Heart left ventricle (tissue), 13 donors: ENCODE measurements at regions not wholly inside any gene's neighbourhood (a gene's known extent, or its start where the extent isn't known, plus 50 kb on each side); places are given as distances from the start of the nearest gene placed in this dataset.

Experiments used
- POLR2A ChIP-seq, 2 donors: fragments of 450-650 bp; IDR thresholded peaks; one replicate each; pipeline ENCODE4 v1.6.1; 2017; ENCODE audit warnings: antibody characterized with exemption in 2 of 2, mild to moderate bottlenecking in 2 of 2, moderate library complexity in 2 of 2
- TF ChIP-seq, protein P1 (sequence below), 12 donors: fragments of 200-600 bp; sonication (generic) in 4 of 12; IDR thresholded peaks; one replicate each; pipeline versions ENCODE4 v1.5.0 to v1.8.0; 2018 to 2022; ENCODE audit warnings: antibody characterized with exemption in 12 of 12, mild to moderate bottlenecking in 5 of 12
- donor health status: ischemic (EF 13 %, LVEDD 7.1; RV severe dilation, severe dysfunction).
- donor health status: DM: no; HTN: yes; CAD: no.
- donor health status: DM: no; HTN: no; CAD: no.
- donor health status: ischemic (EF 25% LVEDD 6.9; RV normal size, moderate dysfunction).
- donor health status: ischemic (EF 25% LVEDD 5.7; RV mildly dilated, moderate dysfunction).
- donor health status: ischemic (EF 35%, LVEDD 5.7; RV mildly dilated, moderate dysfunction).
- donor health status: nonischemic (EF 11% LVEDD 7.7; RV severe dilation, severe dysfunction).
- donor health status: DM: yes; HTN: yes; CAD: no.
- donor health status: PGD.
- donor health status: ischemic (EF 29% LVEDD 5.4; RV normal size, mild dysfunction).
- donor health status: nonischemic (EF 23%, LVEDD 6.1; RV moderate dilation, normal function).

- no peak for TF ChIP-seq POLR2A (IDR thresholded peaks at IDR 0.05)
- TF ChIP-seq, protein P1, sequence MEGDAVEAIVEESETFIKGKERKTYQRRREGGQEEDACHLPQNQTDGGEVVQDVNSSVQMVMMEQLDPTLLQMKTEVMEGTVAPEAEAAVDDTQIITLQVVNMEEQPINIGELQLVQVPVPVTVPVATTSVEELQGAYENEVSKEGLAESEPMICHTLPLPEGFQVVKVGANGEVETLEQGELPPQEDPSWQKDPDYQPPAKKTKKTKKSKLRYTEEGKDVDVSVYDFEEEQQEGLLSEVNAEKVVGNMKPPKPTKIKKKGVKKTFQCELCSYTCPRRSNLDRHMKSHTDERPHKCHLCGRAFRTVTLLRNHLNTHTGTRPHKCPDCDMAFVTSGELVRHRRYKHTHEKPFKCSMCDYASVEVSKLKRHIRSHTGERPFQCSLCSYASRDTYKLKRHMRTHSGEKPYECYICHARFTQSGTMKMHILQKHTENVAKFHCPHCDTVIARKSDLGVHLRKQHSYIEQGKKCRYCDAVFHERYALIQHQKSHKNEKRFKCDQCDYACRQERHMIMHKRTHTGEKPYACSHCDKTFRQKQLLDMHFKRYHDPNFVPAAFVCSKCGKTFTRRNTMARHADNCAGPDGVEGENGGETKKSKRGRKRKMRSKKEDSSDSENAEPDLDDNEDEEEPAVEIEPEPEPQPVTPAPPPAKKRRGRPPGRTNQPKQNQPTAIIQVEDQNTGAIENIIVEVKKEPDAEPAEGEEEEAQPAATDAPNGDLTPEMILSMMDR (IDR thresholded peaks at IDR 0.05): no peak
Observed at GRCh38 chr2:144279165-144279564, 240.8 kb downstream of the ZEB2 start.
